HUES64 (cell line): ENCODE measurements at regions not wholly inside any gene's neighbourhood (a gene's known extent, or its start where the extent isn't known, plus 50 kb on each side); places are given as distances from the start of the nearest gene placed in this dataset.
"Not testable (repeated sequence)": the region's sequence is repeated elsewhere in the genome, so short reads cannot be mapped to it uniquely, and the experiment has no call there.

Experiments used
- H3K27ac ChIP-seq: 2 replicates; pipeline ENCODE4 v1.7.0; 2013; ENCODE audit warnings: low read depth, low read length, inconsistent platforms
- H3K27me3 ChIP-seq: 2 replicates; pipeline ENCODE4 v1.6.1; 2013; ENCODE audit warnings: mild to moderate bottlenecking, low read length; ENCODE audit not compliant: insufficient read depth
- H3K36me3 ChIP-seq: 2 replicates; pipeline ENCODE4 v1.6.1; 2013; ENCODE audit warnings: mild to moderate bottlenecking, low read length; ENCODE audit not compliant: insufficient read depth
- H3K4me1 ChIP-seq: 2 replicates; pipeline ENCODE4 v1.6.1; 2013; ENCODE audit warnings: mild to moderate bottlenecking, low read length, moderate library complexity; ENCODE audit not compliant: insufficient read depth
- H3K4me3 ChIP-seq: 2 replicates; pipeline ENCODE4 v1.5.1; 2013; ENCODE audit warnings: mild to moderate bottlenecking, low read length, moderate library complexity
- H3K9ac ChIP-seq: 2 replicates; pipeline ENCODE4 v1.6.1; 2013; ENCODE audit warnings: mild to moderate bottlenecking, low read depth, low read length
- H3K9me3 ChIP-seq: 2 replicates; pipeline ENCODE4 v1.6.1; 2013; ENCODE audit warnings: low read depth, low read length; ENCODE audit not compliant: insufficient read depth
- WGBS: fragments of 150-250, 120-280 bp; methylation state at CpG from one replicate; pipeline ENCODE4 v1.1.7; 2013; ENCODE audit warnings: missing lambda C conversion rate; 5-methylcytosine and 5-hydroxymethylcytosine counted together

DNA sequence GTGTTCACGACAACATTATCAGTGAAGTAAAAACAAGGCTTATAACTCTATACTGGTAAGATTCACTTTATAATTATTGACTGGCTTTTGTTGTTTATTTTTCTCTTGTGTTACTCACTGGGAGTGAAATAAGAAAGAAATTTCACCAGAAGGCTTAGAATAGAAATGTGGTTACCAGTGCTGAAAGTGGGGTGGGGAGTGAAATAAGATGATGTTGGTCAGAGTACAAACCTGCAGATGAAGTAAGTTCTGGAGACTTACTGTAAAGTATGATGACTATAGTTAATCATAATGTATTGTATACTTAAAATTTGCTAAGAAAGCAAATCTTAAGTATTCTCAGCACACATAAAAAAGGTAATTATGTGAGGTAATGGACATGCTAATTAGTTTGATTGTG, 198.4 kb downstream of the KLHL28 start:
- no peaks in the 10 kb centered on the region for H3K27me3 ChIP-seq
- H3K4me1 ChIP-seq = peaks cover 7% of the 10 kb centered on the region
- no peaks in the 10 kb centered on the region for H3K9me3 ChIP-seq
- 100% methylated on average over 1 of the region's 1 CpG for WGBS
- no peaks in the 10 kb centered on the region for H3K36me3 ChIP-seq
- H3K4me3 ChIP-seq = no peak overlapping the region
- no peak overlapping the region for H3K27ac ChIP-seq
- H3K9ac ChIP-seq = no peak overlapping the region

DNA sequence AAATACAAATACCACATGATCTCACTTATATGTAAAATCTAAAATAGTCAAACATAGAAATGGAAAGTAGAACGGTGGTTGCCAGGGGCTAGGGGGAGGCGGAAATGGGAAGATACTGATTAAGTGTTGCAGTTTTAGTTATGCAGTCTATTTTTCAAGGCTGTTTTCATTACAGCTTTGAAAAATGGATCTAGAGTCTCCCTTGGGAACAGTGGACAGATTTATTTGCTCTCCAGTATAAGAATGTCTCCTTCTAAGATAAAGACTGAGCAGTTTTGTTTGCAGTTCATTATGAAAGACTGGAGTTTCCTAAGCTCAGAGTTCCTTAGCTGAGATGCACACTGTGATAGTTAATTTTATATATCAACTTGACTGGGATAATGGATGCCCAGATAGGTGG, 202.5 kb downstream of the KLHL28 start:
- H3K9ac ChIP-seq = no peak overlapping the region
- H3K9me3 ChIP-seq = no peaks in the 10 kb centered on the region
- H3K27me3 ChIP-seq = no peaks in the 10 kb centered on the region
- H3K36me3 ChIP-seq = no peaks in the 10 kb centered on the region
- no peak overlapping the region for H3K4me3 ChIP-seq
- H3K27ac ChIP-seq = no peak overlapping the region
- H3K4me1 ChIP-seq = no peaks in the 10 kb centered on the region
- WGBS = 96% methylated on average over 2 of the region's 2 CpGs

DNA sequence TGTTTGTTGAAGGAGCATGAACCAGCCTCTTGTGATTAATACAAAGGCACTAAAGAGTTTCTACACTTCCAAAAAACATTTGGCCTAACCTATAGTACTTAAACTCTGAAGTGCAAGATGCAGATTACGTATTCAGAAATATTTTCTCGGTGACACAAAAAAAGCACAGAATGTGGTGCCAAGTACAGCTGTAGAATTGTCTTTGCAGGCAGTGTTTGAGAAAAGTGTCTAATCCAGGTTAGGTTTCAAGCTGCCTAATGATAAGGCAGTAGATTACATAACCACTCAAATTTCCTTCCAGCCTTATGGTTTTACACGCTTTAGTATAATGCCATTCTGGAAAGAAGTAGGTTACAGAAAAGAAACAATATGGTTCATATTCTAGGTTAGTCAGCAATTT, 205.2 kb downstream of the KLHL28 start:
- no peak overlapping the region for H3K4me3 ChIP-seq
- WGBS = 98% methylated on average over 2 of the region's 3 CpGs
- no peaks in the 10 kb centered on the region for H3K4me1 ChIP-seq
- H3K27ac ChIP-seq = no peak overlapping the region
- no peak overlapping the region for H3K9ac ChIP-seq
- H3K36me3 ChIP-seq = no peaks in the 10 kb centered on the region
- no peaks in the 10 kb centered on the region for H3K9me3 ChIP-seq
- no peaks in the 10 kb centered on the region for H3K27me3 ChIP-seq

DNA sequence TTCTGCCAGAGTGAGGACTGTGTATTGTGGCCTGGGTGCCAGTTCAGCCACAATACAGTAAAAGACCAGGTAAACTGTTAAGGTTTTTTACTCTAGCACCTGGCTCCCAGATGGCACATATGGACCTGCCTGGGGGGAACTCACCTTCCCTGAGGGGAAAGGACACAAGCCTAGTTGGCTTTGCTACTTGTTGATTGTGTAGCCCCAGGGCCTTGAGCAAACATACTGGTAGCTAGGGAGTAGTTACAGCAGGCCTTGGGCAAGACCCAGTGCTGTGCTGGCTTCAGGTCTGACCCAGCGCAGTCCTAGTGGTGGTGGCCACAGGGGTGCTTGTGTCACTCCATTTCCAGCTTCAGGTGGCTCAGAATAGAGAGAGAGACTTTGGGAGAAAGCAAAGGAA, 216.4 kb downstream of the KLHL28 start:
- WGBS = 98% methylated on average over 1 of the region's 1 CpG
- Histone ChIP-seq H3K9me3 (no peaks in the 10 kb centered on the region), H3K9ac (no peak overlapping the region), H3K36me3 (no peaks in the 10 kb centered on the region), H3K27ac (no peak overlapping the region), H3K27me3 (no peaks in the 10 kb centered on the region), H3K4me3 (no peak overlapping the region), H3K4me1 (no peaks in the 10 kb centered on the region)

DNA sequence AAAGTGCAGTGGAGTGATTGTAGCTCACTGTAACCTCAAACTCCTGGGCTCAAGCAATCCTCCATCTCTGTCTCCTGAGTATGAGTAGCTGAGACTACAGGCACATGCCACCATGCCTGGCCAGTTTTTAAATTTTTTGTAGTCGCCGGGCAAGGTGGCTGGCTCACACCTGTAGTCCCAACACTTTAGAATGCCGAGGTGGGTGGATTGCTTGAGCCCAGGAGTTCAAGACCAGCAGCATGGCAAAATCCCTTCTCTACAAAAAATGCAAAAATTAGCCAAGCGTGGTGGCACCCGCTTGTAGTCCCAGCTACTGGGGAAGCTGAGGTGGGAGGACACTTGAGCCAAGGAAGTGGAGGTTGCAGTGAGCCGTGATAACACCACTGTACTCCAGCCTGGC, 219.5 kb downstream of the KLHL28 start:
- no peaks in the 10 kb centered on the region for H3K36me3 ChIP-seq
- 96% methylated on average over 6 of the region's 6 CpGs for WGBS
- H3K9me3 ChIP-seq = no peaks in the 10 kb centered on the region
- no peaks in the 10 kb centered on the region for H3K4me1 ChIP-seq
- H3K4me3 ChIP-seq = no peak overlapping the region
- H3K27ac ChIP-seq = no peak overlapping the region
- H3K27me3 ChIP-seq = no peaks in the 10 kb centered on the region
- H3K9ac ChIP-seq = no peak overlapping the region

DNA sequence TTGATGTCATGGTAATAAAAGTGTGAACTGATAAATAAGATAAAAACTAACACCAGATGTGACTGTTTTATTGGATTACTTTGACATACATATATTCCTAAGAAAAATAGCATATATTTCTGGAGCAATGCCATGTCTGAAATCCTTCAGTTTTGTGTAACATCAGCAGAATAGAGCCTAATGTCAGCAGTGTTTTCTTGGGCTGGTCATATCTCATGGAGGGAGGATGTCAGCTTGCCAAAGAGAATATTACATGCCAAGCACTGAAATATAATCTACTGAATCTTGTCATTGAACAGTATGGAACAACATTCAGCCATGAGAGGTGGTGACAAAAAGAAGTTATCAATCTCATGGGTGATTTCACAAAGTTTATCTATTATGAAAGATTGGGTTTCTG, 220.3 kb downstream of the KLHL28 start:
- Histone ChIP-seq H3K4me3 (no peak overlapping the region), H3K4me1 (no peaks in the 10 kb centered on the region), H3K9me3 (no peaks in the 10 kb centered on the region), H3K27me3 (no peaks in the 10 kb centered on the region), H3K9ac (no peak overlapping the region), H3K27ac (no peak overlapping the region), H3K36me3 (no peaks in the 10 kb centered on the region)

DNA sequence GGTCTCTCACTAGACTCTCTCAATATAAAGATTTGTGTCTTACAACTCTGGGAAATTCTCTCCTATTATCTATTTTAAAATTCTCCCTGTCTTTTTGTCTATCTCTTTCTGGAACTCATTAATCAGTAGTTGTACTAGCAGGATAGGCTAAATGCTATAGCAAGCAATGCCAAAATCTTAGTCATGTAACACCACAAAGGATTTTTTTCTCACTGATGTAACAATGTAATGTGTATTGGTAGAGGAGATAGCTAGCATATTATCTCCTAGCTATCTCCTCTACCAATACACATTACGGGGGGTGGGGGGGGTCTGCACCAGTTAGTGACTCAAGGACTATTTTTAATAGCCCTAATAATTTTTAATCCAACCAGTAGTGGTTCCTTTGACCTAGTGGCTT, 225.4 kb downstream of the KLHL28 start:
- H3K36me3 ChIP-seq = no peaks in the 10 kb centered on the region
- H3K4me3 ChIP-seq = no peak overlapping the region
- H3K4me1 ChIP-seq = no peaks in the 10 kb centered on the region
- WGBS = no CpG with 5 or more reads among the region's 1 CpG
- H3K27me3 ChIP-seq = no peaks in the 10 kb centered on the region
- no peaks in the 10 kb centered on the region for H3K9me3 ChIP-seq
- H3K9ac ChIP-seq = no peak overlapping the region
- no peak overlapping the region for H3K27ac ChIP-seq

DNA sequence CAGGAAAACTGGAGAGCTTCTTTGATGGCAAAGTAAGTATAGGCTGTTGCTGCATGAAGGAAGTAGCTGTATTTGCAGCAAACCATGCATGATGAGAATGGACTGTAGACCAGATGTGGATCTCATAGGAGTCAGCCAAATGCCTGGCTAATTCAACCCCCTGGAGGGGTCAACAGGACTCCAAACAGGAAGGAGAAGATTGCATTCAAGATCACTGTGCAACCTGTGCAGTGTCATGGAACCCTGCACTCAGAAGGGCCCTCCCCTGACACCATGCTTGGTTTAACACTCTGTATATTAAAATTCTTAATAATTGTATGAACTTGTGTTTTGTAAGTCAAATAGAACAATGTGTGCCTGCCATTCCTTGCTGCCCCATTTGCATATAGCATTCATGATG, 225.1 kb upstream of the FSCB start:
- H3K27me3 ChIP-seq = no peaks in the 10 kb centered on the region
- no peaks in the 10 kb centered on the region for H3K9me3 ChIP-seq
- H3K9ac ChIP-seq = no peak overlapping the region
- no peaks in the 10 kb centered on the region for H3K4me1 ChIP-seq
- H3K27ac ChIP-seq = no peak overlapping the region
- H3K36me3 ChIP-seq = no peaks in the 10 kb centered on the region
- H3K4me3 ChIP-seq = no peak overlapping the region

DNA sequence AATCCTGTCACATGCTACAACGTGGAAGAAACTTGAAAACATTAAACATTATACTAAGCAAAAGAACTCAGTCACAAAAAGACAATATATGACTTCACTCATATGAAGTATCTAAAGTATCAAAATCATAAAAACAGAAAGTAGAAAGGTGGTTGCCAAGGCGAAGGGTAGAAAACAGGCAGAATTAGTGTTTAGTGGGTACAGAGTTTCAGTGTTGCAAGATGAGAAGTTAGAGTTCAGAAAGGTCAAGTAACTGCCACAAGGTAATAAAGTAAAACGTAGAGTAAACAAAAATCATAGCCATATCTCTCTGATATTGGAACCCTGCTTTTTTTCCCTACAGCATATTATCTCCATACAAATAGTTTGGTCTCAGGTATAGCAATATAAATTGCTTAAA, 223.8 kb upstream of the FSCB start:
- H3K4me1 ChIP-seq = no peaks in the 10 kb centered on the region
- whole genome bisulfite sequencing = 82% methylated on average over 3 of the region's 3 CpGs
- H3K9ac ChIP-seq = no peak overlapping the region
- no peak overlapping the region for H3K27ac ChIP-seq
- no peak overlapping the region for H3K4me3 ChIP-seq
- H3K9me3 ChIP-seq = no peaks in the 10 kb centered on the region
- H3K36me3 ChIP-seq = no peaks in the 10 kb centered on the region
- H3K27me3 ChIP-seq = no peaks in the 10 kb centered on the region

DNA sequence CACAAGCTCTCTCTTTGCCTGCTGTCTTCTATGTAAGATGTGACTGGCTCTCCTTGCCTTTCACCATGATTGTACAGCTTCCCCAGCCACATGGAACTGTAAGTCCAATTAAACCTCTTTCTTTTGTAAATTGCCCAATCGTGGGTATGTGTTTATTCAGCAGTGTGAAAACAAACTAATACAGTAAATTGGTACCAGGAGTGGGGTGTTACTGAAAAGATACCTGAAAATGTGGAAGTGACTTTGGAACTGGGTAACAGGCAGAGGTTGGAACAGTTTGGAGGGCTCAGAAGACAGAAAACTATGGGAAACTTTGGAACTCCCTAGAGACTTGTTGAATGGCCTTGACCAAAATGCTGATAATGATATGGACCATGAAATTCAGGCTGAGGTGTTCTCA, 214.3 kb upstream of the FSCB start:
- H3K27me3 ChIP-seq, H3K27ac ChIP-seq, H3K4me1 ChIP-seq, H3K9ac ChIP-seq, H3K4me3 ChIP-seq, H3K36me3 ChIP-seq: not testable (repeated sequence)
- 86% methylated on average over 1 of the region's 1 CpG for WGBS
- peaks cover 16% of the 10 kb centered on the region; the same call in 1 of the 2 replicates for H3K9me3 ChIP-seq

DNA sequence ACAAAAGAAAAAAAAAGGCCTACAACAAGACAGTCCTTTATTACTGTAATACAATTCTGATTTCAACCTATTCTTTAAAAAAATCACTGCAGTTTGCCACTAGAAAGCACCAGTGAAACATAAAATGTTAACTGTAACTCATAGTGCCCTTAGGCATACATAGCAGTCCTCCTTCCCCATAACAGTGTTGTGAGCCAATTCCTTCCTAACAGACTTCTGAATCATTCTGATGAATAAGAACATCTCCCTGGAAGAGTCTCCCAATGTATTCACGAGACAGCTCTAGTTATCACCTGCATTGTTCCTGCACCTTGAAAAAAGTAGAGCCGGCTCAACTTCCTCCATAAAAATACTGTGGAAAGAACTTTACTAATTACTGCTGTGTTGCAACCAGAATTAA, 213.6 kb upstream of the FSCB start:
- Histone ChIP-seq H3K9ac (no peak overlapping the region), H3K9me3 (peaks cover 16% of the 10 kb centered on the region; the same call in 1 of the 2 replicates), H3K4me1 (no peaks in the 10 kb centered on the region), H3K27me3 (no peaks in the 10 kb centered on the region), H3K27ac (no peak overlapping the region), H3K4me3 (no peak overlapping the region), H3K36me3 (no peaks in the 10 kb centered on the region)
- 91% methylated on average over 2 of the region's 2 CpGs for WGBS

DNA sequence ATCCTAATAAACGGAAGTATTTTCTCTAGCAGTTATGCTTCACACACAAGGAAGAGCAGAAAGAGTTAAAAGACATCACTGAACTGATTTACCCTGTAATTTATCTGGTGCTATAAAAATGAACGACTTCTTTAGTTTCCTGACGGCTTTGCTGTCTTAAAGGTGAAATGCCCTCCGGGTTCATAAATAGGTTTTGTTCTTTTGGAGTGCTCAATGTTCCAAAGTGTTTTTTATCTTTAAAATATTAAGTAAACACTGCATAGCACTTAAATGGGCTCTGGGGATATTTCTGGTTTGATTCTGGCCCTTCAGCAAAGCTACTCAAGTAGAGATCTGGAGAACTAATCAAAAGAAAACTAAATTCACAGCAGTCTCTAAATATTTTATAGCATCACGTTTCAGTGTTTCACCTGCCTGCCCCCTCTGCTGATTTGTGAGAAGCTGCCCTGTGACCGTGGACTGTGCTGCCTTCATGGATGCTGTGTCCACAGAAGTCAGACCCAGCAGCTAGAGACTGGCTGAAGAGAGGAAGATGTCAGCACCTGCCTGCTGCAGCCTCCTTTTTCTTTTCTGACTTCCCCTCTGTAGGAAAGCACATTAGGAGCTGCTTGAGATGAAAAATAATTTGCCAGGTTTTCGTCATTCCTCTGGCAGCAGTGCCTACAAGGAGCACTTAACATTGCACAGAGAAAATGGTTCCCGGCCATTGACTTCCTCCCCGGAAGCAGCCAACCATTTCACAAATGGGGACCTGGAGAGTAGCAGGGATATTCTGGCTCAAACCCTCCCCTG, 205.1 kb upstream of the FSCB start:
- Histone ChIP-seq H3K9me3 (no peaks in the 10 kb centered on the region), H3K4me3 (no peak overlapping the region), H3K9ac (no peak overlapping the region), H3K27ac (no peak overlapping the region), H3K4me1 (no peaks in the 10 kb centered on the region), H3K36me3 (no peaks in the 10 kb centered on the region), H3K27me3 (no peaks in the 10 kb centered on the region)
- 93% methylated on average over 9 of the region's 9 CpGs for WGBS
